Erythroblast (primary cell): ENCODE measurements at regions not wholly inside any gene's neighbourhood (a gene's known extent, or its start where the extent isn't known, plus 50 kb on each side); places are given as distances from the start of the nearest gene placed in this dataset.

Source experiments
- GATA1 ChIP-seq: IDR thresholded peaks from 2 replicates; pipeline ENCODE4 v1.6.1; 2011; ENCODE audit warnings: low read depth, mild to moderate bottlenecking, control low read depth, low read length, moderate library complexity
- POLR2A ChIP-seq: IDR thresholded peaks from 2 replicates; pipeline ENCODE4 v1.6.1; 2011; ENCODE audit warnings: mild to moderate bottlenecking, low read length

GRCh38 chr6:135105299-135105698, 50.7 kb upstream of the HBS1L start:
- TF ChIP-seq POLR2A (no peak), GATA1 (no peak)
